ENCODE measurements at regions not wholly inside any gene's neighbourhood (a gene's known extent, or its start where the extent isn't known, plus 50 kb on each side); places are given as distances from the start of the nearest gene placed in this dataset.

- Histone ChIP-seq H3K27ac (ENCODE audit: low read depth, low read length) (no peak overlapping the region), H3K4me3 (ENCODE audit: low read length) (no peak overlapping the region), H3K27me3 (ENCODE audit: control insufficient read depth, insufficient read depth, low read length) (no peaks in the 10 kb centered on the region), H3K4me1 (ENCODE audit: control insufficient read depth, insufficient read depth, low read length) (no peaks in the 10 kb centered on the region), H3K36me3 (ENCODE audit: control insufficient read depth, insufficient read depth, low read length) (no peaks in the 10 kb centered on the region), H3K9ac (ENCODE audit: low read length) (no peak overlapping the region)
Measured at GRCh38 chr10:88130912-88131311, 267.5 kb downstream of the PTEN start.

DNA sequence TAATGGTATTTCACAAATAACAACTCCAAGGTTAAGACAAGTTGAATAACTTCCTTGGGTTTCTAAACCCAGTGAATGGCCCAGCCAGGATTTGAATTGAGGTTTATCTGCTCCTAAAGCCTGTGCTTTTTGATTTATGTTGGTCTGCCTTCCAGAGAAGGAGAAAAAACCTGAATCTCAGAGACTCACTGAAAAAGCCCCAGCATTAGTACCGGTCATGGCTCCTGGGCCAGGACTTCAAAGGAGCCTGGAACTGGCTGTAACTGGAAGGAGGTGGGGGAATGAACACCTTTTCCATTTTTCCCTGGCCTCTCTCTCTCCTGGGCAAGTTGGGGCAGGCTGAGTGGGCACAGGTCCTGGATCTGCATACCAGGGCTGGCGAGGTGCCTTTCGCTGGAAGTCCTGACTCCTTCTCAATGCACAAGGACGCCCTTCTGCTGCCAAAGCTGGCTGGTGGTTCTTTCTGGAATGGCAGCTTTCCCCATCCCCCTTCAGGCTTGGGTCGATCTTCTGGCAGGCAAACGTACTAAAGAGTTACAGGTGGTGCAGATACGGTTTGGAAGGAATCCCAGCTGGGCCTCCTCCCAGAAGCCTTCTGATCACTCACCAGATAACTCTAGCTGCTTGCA is 268.2 kb downstream of the PTEN start:
- Histone ChIP-seq H3K36me3 (ENCODE audit: control insufficient read depth, insufficient read depth, low read length) (no peaks in the 10 kb centered on the region), H3K4me1 (ENCODE audit: control insufficient read depth, insufficient read depth, low read length) (no peaks in the 10 kb centered on the region), H3K9ac (ENCODE audit: low read length) (no peak overlapping the region), H3K4me3 (ENCODE audit: low read length) (no peak overlapping the region), H3K27me3 (ENCODE audit: control insufficient read depth, insufficient read depth, low read length) (no peaks in the 10 kb centered on the region), H3K27ac (ENCODE audit: low read depth, low read length) (no peak overlapping the region)

DNA sequence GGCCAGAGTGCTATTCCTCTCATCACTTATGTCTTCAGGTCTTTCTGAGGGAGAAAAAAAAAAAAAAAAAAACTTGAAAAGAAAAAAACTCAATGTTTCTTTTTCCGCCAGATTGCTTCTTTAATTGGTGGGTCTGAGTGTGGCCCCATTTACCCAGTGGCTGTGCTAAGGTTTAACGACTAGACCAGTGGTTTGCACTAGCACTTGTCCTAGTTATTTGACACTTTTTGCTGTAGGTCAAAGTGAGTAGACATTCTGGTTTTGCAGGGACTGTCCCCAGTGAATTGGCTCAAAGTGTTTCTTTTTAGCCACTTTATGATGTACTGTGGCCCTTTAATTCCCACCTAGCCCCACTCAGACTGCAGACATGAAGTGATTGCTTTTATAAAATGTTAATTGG is 273.3 kb downstream of the PTEN start:
- Histone ChIP-seq H3K9ac (ENCODE audit: low read length) (no peak overlapping the region), H3K27ac (ENCODE audit: low read depth, low read length) (no peak overlapping the region), H3K27me3 (ENCODE audit: control insufficient read depth, insufficient read depth, low read length) (no peaks in the 10 kb centered on the region), H3K4me3 (ENCODE audit: low read length) (no peak overlapping the region), H3K36me3 (ENCODE audit: control insufficient read depth, insufficient read depth, low read length) (no peaks in the 10 kb centered on the region), H3K4me1 (ENCODE audit: control insufficient read depth, insufficient read depth, low read length) (no peaks in the 10 kb centered on the region)

DNA sequence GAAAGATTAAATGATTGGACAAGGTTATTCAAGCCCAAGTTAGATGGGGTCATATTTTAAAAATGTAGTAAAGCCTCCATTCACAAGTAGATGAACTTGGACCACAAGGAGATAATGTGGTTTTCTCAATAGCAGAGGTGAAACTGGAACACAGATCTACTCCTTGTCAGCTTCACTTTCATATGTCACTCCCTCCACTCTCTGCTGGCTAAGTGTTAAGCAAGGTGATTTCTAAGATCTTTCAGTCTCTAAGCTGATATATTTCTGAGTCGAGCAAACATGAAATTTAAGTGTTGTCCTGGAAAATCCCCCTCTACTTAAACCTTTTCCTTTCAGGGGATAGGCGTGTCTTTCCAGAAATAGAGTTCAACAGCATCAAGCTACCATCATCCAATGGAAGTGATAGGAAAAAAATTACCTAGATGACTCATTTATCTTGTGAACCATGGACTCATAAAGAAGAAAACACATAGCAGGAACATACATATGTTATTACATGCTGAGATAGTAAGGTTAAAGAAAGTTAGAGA is 275.0 kb downstream of the PTEN start:
- Histone ChIP-seq H3K36me3 (ENCODE audit: control insufficient read depth, insufficient read depth, low read length) (no peaks in the 10 kb centered on the region), H3K9ac (ENCODE audit: low read length) (no peak overlapping the region), H3K27ac (ENCODE audit: low read depth, low read length) (no peak overlapping the region), H3K4me1 (ENCODE audit: control insufficient read depth, insufficient read depth, low read length) (no peaks in the 10 kb centered on the region), H3K27me3 (ENCODE audit: control insufficient read depth, insufficient read depth, low read length) (no peaks in the 10 kb centered on the region), H3K4me3 (ENCODE audit: low read length) (no peak overlapping the region)

DNA sequence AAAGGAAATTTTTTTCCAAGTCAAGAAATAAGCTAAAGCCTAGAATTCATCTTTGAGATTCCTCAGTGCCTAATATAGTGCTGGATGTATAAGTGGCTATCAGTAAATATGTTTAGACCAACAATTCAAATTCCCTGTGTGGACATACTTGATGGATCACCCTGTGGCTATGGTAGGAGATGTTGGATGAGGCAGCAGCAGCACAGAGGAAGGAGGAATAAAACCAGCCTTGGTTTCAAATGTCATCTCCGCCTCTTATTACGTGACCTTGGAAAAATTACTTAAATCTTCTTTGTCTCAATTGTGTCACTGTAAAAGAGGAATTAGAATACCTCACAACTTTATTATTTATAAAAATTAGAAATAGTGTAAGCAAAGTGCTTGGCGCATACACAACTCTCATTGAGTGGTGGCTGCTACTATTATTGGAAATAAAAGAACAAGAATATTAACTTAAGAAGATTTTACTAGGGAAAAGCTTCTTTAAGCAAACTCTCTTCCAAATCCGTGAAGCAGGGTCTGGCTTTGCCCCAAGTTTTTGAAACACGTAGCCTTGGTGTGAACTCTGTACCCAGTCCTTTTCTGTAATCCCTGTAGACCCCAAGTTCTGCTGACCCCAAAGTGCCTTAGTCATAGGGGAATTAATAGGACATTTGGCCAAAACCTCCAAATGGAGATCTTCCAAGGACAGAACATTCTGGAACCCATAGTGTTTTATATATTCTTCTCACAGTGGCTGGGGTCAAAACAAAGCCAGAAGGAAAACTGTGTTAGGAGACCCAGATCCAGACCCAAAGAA is 283.8 kb downstream of the PTEN start:
- Histone ChIP-seq H3K27ac (ENCODE audit: low read depth, low read length) (no peak overlapping the region), H3K36me3 (ENCODE audit: control insufficient read depth, insufficient read depth, low read length) (no peaks in the 10 kb centered on the region), H3K9ac (ENCODE audit: low read length) (no peak overlapping the region), H3K4me1 (ENCODE audit: control insufficient read depth, insufficient read depth, low read length) (no peaks in the 10 kb centered on the region), H3K27me3 (ENCODE audit: control insufficient read depth, insufficient read depth, low read length) (no peaks in the 10 kb centered on the region), H3K4me3 (ENCODE audit: low read length) (no peak overlapping the region)

DNA sequence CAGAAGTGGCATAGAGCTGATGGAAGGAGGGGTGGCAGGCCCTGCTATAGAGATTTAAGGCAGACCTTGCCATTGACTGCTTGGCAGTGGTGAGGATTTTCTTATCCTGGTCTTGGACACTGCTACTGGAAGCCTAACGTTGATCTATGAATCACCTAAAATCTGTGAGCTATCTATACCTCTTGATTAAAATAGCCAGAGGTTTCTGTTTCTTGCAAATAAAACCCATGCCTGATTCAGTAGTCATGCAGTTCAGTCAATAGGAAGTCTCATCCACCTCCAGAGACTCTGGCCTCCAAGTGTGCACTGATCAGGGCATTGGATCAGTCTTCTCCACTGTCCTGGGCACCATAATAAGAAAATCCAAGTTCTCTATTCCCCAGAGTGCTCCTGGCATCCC is 286.5 kb downstream of the PTEN start:
- H3K9ac ChIP-seq (ENCODE audit: low read length), result no peak overlapping the region
- H3K36me3 ChIP-seq (ENCODE audit: control insufficient read depth, insufficient read depth, low read length), result no peaks in the 10 kb centered on the region
- H3K4me1 ChIP-seq (ENCODE audit: control insufficient read depth, insufficient read depth, low read length), result no peaks in the 10 kb centered on the region
- H3K4me3 ChIP-seq (ENCODE audit: low read length), result no peak overlapping the region
- no peak overlapping the region for H3K27ac ChIP-seq (ENCODE audit: low read depth, low read length)
- no peaks in the 10 kb centered on the region for H3K27me3 ChIP-seq (ENCODE audit: control insufficient read depth, insufficient read depth, low read length)

DNA sequence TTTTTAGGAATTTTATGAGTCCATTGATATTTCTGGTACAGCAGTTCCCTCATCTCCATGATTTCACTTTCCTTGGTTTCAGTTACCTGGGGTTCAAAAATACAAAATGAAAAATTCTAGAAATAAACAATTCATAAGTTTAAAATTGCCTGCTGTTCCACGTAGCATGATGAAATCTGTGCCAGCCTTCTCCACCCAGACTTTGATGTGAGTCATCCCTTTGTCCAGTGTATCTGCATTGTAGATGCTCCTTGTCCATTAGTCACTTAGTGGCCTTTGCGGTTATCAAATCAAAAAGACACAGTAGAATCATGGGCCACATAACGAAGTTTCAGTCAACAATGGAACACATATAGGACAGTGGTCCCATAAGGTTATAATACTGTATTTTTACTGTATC is 286.9 kb downstream of the PTEN start:
- H3K9ac ChIP-seq (ENCODE audit: low read length), result no peak overlapping the region
- no peaks in the 10 kb centered on the region for H3K36me3 ChIP-seq (ENCODE audit: control insufficient read depth, insufficient read depth, low read length)
- no peak overlapping the region for H3K27ac ChIP-seq (ENCODE audit: low read depth, low read length)

DNA sequence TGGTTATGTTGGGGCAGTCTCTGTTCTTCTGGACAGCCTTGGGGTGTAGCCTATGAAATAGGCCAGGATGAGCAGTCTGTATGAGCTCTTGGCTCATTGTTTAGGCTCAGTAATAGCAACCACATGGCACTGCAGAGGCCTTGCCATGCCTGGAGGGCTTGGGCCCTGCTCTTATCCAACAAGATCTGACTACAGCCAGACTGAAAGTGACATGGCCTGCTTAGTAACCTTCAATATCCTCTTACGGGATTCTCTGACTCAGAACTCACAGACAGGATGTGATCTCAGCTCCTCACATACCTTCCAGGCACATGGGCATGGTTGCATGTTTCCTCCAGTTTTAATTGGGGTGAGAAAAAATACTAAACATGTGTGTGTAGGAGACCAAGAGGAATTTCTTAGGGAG is 289.3 kb downstream of the PTEN start:
- Histone ChIP-seq H3K27me3 (ENCODE audit: control insufficient read depth, insufficient read depth, low read length) (no peaks in the 10 kb centered on the region), H3K9ac (ENCODE audit: low read length) (no peak overlapping the region), H3K27ac (ENCODE audit: low read depth, low read length) (no peak overlapping the region), H3K4me3 (ENCODE audit: low read length) (no peak overlapping the region), H3K36me3 (ENCODE audit: control insufficient read depth, insufficient read depth, low read length) (no peaks in the 10 kb centered on the region), H3K4me1 (ENCODE audit: control insufficient read depth, insufficient read depth, low read length) (no peaks in the 10 kb centered on the region)

More for the DNA sequence above, 286.9 kb downstream of the PTEN start:
- no peaks in the 10 kb centered on the region for H3K27me3 ChIP-seq (ENCODE audit: control insufficient read depth, insufficient read depth, low read length)
- no peak overlapping the region for H3K4me3 ChIP-seq (ENCODE audit: low read length)
- H3K4me1 ChIP-seq (ENCODE audit: control insufficient read depth, insufficient read depth, low read length), result no peaks in the 10 kb centered on the region

DNA sequence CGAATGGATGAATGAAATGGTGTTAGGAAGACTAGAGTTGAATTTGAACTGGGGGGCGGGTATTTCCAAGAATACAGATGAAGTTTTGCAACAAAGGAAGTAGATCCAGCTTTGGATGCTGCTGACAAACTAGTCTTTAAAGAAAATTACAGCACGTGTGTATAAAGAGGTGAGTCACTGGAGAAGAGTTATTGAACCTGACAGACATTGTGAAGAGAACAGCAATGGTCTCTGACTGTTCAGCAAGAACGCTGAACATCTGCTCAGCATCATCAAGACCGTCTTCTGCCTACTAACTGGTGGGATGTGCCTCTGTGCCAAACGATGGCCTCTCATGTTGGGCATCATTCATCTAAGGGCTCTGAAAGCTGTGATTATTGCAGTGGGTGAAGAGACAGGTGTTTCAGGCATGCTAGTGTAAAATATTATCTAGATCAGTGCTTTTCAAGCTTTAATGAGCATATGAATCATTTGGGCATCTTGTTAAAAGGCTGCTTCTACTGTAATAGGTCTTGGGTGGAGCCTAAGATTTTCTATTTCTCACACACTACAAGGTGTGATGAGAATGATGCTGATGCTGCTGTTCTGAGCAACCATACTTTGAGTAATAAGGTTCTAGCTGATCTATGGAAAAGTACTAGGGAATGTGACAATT is 291.3 kb downstream of the PTEN start:
- Histone ChIP-seq H3K4me3 (ENCODE audit: low read length) (no peak overlapping the region), H3K27me3 (ENCODE audit: control insufficient read depth, insufficient read depth, low read length) (no peaks in the 10 kb centered on the region), H3K9ac (ENCODE audit: low read length) (no peak overlapping the region), H3K36me3 (ENCODE audit: control insufficient read depth, insufficient read depth, low read length) (no peaks in the 10 kb centered on the region), H3K27ac (ENCODE audit: low read depth, low read length) (no peak overlapping the region), H3K4me1 (ENCODE audit: control insufficient read depth, insufficient read depth, low read length) (peaks cover 7% of the 10 kb centered on the region)

DNA sequence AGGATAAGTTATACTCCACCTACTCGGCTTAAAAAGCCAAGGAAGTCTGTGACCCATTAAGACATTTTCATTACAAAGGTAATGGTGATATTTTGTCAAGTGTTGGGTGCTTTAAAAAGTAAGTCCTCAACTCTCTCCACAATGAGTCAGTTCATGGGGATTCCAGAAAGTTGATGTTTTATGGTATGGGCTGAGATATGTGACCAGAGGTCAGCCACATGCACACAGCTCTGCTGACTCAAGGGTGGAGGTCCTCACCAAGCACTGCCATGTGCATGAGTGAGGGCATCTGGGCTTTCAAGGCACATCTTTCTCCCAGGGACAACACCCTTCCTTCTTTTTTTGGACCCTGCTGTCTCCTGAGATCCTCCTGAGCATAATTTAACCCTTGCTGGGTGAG is 292.9 kb downstream of the PTEN start:
- H3K4me3 ChIP-seq (ENCODE audit: low read length), result no peak overlapping the region
- no peaks in the 10 kb centered on the region for H3K36me3 ChIP-seq (ENCODE audit: control insufficient read depth, insufficient read depth, low read length)
- H3K27ac ChIP-seq (ENCODE audit: low read depth, low read length), result no peak overlapping the region
- peaks cover 7% of the 10 kb centered on the region for H3K4me1 ChIP-seq (ENCODE audit: control insufficient read depth, insufficient read depth, low read length)
- no peak overlapping the region for H3K9ac ChIP-seq (ENCODE audit: low read length)
- no peaks in the 10 kb centered on the region for H3K27me3 ChIP-seq (ENCODE audit: control insufficient read depth, insufficient read depth, low read length)

GRCh38 chr10:88157981-88158465 is 294.6 kb downstream of the PTEN start:
- H3K27me3 ChIP-seq (ENCODE audit: control insufficient read depth, insufficient read depth, low read length), result no peaks in the 10 kb centered on the region
- H3K9ac ChIP-seq (ENCODE audit: low read length), result no peak overlapping the region
- H3K27ac ChIP-seq (ENCODE audit: low read depth, low read length), result peak overlapping the region; percentile 46
- H3K4me1 ChIP-seq (ENCODE audit: control insufficient read depth, insufficient read depth, low read length), result peaks cover 7% of the 10 kb centered on the region
- H3K4me3 ChIP-seq (ENCODE audit: low read length), result no peak overlapping the region
- no peaks in the 10 kb centered on the region for H3K36me3 ChIP-seq (ENCODE audit: control insufficient read depth, insufficient read depth, low read length)

DNA sequence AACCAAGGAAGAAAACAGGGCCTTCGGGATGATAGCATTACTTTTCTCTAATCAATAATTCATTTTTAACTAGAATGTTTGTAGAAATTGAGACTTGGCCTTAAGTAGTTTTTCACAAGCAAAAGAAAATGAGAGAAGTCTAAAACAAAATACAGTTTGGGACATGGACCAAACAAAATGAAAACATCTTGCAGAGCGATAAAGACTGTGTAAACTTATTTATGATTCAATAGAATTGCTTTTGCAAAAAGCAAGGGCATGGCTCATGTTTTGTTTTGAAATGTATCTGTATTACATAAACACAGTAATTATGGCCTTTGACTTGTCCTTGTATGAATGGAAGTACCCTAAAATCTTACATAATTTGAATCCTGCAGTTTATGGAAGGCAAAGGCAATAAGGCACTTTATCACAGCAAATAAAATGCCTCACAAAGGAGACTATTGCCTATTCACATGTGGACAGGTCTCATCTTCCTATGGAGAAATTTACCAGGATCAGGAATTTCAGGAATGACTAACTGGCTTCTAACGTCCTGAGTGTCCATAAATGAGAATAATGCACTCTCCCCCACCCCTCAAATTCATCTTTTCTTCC is 295.2 kb downstream of the PTEN start:
- Histone ChIP-seq H3K27me3 (ENCODE audit: control insufficient read depth, insufficient read depth, low read length) (no peaks in the 10 kb centered on the region), H3K9ac (ENCODE audit: low read length) (no peak overlapping the region), H3K36me3 (ENCODE audit: control insufficient read depth, insufficient read depth, low read length) (no peaks in the 10 kb centered on the region), H3K4me1 (ENCODE audit: control insufficient read depth, insufficient read depth, low read length) (peaks cover 7% of the 10 kb centered on the region), H3K4me3 (ENCODE audit: low read length) (no peak overlapping the region), H3K27ac (ENCODE audit: low read depth, low read length) (no peak overlapping the region)
